ENCODE measurements at regions not wholly inside any gene's neighbourhood (a gene's known extent, or its start where the extent isn't known, plus 50 kb on each side); places are given as distances from the start of the nearest gene placed in this dataset.

GRCh38 chr1:30819244-30819571 is 61.6 kb upstream of the LAPTM5 start:
- DNase-seq (ENCODE audit: low spot score): no peak

DNA sequence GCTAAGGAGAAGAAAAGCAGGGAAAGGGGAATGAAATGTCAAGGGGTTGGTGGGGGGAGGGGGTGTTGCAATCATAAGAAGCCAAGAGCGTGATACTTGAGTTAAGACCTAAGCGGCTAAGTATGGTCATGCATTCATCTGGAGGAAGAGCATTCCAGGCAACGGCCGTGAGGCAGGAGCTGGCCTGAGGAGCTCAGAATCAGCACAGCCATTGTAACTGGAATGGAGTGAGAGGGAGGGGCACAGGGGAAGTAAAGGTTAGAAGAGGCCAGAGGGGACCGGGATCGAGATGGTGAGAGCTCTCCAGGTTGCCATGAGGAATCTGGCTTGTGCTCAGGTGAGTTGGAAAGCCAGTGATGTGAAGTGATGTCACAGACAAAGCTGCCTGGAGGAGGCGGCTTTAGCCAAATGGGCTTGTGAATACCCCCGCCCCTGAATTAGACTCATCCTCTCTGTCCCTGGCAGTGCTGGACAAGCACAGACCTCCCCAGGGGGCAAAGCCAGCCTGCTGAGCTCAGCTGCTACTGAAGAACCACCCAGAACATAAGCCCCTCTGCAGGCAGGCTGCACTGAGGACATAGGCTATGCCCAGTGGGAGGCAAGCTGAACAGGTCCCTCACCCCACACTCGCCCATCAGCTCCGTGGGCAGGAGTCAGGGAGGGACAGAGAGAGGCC is 61.1 kb upstream of the LAPTM5 start:
- no peak for DNase-seq (ENCODE audit: low spot score)

- no peak for DNase-seq (ENCODE audit: low spot score)
Observed at GRCh38 chr1:30817548-30817947, 60.0 kb upstream of the LAPTM5 start.

DNA sequence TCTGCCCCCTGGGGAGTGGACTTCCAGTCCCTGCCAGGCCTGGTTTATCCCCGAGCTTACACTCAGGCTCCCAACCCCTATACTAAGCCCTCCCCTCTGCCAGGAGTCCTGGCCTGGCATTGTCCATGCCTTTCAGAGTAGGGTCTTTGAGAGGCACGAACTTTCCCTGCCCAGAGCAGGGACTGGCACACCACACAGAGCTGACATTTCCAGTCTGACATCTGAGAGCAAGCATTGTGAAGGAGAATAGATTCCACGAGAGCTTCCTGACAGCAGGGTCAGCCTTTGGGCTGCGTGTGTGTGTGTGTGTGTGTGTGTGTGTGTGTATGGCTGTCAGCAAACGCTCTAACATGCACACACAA is 59.5 kb upstream of the LAPTM5 start:
- no peak for DNase-seq (ENCODE audit: low spot score)

GRCh38 chr1:30816211-30817076 is 58.9 kb upstream of the LAPTM5 start:
- DNase-seq (ENCODE audit: low spot score): peak; percentile 44

DNA sequence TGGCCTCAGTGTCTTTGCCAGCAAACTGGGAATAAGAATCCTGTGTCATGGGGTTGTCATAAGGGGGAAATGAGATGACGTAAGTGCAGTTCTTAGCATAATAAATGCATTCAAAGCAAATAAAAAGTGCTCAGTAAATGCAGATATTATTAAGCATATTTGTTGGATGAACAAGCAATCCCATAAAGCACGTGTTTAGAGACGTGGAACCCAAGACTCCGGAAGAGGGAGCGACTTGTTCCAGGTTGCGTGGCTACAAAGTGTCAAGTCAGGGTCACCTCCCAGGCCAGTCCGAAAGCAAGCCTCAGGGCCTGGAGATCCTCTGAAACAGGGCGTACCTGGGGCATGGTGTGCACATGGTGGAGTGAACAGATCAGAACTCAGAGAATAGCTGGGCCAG is 58.0 kb upstream of the LAPTM5 start:
- no peak for DNase-seq (ENCODE audit: low spot score)

GRCh38 chr1:30814292-30814691 is 56.7 kb upstream of the LAPTM5 start:
- no peak for DNase-seq (ENCODE audit: low spot score)

- DNase-seq (ENCODE audit: low spot score): no peak
Observed at GRCh38 chr1:30812076-30812475, 54.5 kb upstream of the LAPTM5 start.

DNA sequence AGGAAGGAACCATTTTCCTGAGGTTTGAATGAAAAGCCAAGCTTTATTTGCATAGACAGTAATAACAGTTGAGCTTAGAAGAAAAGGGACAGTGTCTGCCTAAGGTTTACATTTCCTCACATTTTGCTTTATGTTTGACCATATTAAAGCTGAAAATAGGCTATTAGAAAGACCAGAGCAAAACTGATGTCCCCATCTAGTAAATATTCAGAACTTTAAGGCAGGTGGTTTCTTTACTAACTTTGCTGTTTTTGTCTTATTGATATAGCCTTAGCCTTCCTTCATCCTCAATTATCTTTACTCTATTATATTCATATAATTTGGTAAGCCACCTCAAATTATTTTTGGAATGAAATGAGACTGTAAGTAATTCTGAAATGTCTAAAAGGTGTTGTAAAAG is 53.6 kb upstream of the LAPTM5 start:
- DNase-seq (ENCODE audit: low spot score): no peak

- no peak for DNase-seq (ENCODE audit: low spot score)
Observed at GRCh38 chr1:30810416-30811080, 53.0 kb upstream of the LAPTM5 start.

DNA sequence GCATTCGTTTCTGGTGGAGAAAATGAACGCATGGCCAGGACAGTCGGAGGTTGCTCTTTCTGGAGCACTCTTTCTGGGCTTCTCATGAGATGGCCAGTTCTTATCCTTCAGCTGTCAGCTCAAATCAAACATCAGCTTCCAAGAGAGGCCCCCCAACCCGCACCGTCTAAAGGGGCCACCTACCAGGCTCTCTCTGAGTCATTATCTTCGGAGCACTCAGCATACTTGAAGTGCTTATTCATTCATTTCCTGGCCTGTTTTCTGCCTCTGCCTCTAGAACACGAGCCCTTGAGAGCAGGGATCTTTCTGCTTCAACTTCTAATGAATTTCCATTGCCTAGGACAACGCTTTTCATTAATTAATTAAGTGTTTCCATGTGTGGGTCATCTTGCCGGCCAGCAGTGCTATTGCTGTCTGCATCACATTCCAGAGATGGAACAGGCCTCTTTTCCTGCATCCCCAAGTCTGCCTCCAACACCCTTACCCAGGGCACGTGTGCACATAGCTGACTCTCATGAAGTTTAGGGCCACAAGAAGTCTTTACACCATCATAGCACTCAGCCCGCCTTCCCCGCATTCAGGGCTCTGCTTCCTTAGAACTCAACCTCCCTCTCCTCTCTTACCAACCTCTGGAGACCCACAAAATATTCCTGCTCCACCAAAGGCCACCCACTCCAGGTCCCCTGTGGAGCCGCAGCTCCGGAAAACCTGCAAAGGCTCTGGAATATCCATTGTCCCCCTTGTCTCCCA is 52.1 kb upstream of the LAPTM5 start:
- no peak for DNase-seq (ENCODE audit: low spot score)

DNA sequence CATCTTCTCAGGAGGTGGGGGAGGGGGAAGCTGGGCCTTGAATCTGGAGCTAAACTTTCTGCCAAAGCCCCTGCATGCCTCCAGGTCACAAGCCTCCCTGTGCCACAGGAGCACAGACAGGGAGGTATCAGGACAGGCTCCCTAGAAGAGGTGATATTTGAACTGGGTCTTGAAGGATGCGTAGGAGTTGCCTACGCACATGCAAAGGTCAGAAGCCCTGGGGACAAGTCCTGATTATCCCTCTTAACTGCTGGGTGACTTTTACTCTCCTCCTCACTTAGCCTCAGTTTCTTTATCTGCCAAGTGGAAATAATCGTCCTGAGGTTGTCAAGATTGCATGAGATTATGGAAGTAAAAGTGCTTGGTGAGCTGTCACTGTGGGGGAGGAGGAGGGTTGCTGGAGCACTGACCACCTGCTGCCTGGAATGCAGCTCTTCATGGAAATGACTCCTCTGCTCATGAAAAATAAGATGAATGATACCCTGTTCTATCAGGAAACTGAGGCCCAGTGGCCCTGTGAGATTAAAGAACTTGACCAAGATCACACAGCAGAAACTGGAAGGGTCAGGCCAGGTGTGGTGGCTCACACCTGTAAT is 50.6 kb upstream of the LAPTM5 start:
- DNase-seq (ENCODE audit: low spot score): no peak

GRCh38 chr1:30807318-30808066 is 49.9 kb upstream of the LAPTM5 start:
- no peak for DNase-seq (ENCODE audit: low spot score)

Data from mucosa of gallbladder (tissue), 1 donor.